K562 (cell line): ENCODE measurements at regions not wholly inside any gene's neighbourhood (a gene's known extent, or its start where the extent isn't known, plus 50 kb on each side); places are given as distances from the start of the nearest gene placed in this dataset.

Source experiments
- ELF4 ChIP-seq: fragments of 450-650 bp; formaldehyde crosslinking; IDR thresholded peaks from 2 replicates; pipeline ENCODE4 v1.4.0; 2022; ENCODE audit warnings: missing genetic modification characterization
- EP300 ChIP-seq: IDR thresholded peaks from 2 replicates; pipeline ENCODE4 v1.6.1; 2012; ENCODE audit warnings: low read length, improper control_type of control experiment
- MAZ ChIP-seq, 2 experiments: fragments of 450-650 bp in 1 of 2; sonication (generic) in 1 of 2; formaldehyde crosslinking; IDR thresholded peaks in 1 of 2; conservative IDR thresholded peaks in 1 of 2; 2 replicates each; pipeline versions ENCODE4 v1.4.0 to v1.5.0; 2020; ENCODE audit warnings: mild to moderate bottlenecking in 1 of 2, missing genetic modification reagents in 1 of 2
- POLR2A ChIP-seq: fragments of 450-650 bp; conservative IDR thresholded peaks from 2 replicates; pipeline ENCODE4 v1.6.1; 2016
- RBM22 ChIP-seq: fragments of 200-400 bp; formaldehyde crosslinking; IDR thresholded peaks from 2 replicates; pipeline ENCODE4 v1.6.1; 2018; ENCODE audit warnings: low read length, low read depth; ENCODE audit not compliant: poor library complexity, severe bottlenecking
- TAF1 ChIP-seq: IDR thresholded peaks from 2 replicates; pipeline ENCODE4 v1.6.1; 2011; ENCODE audit warnings: mild to moderate bottlenecking, low read length, moderate library complexity; ENCODE audit not compliant: insufficient read depth, control insufficient read depth, severe bottlenecking; ENCODE audit errors: extremely low read depth
- ZNF518B ChIP-seq: fragments of 250-450 bp; sonication (Bioruptor Pico); IDR thresholded peaks from 2 replicates; pipeline ENCODE4 v1.5.0; 2021; ENCODE audit warnings: mild to moderate bottlenecking, moderate library complexity
- ZNF586 ChIP-seq: fragments of 450-650 bp; formaldehyde crosslinking; conservative IDR thresholded peaks from 2 replicates; pipeline ENCODE4 v1.4.0; 2020; ENCODE audit warnings: mild to moderate bottlenecking, moderate library complexity

- TF ChIP-seq EP300 = no peak
- no peak for TF ChIP-seq POLR2A
- no peak for TF ChIP-seq RBM22
- TF ChIP-seq ZNF518B (CRISPR knock-in tag) = no peak
- TF ChIP-seq ZNF586 (CRISPR knock-in tag) = no peak
- TF ChIP-seq TAF1 = no peak
- TF ChIP-seq ELF4 (CRISPR knock-in tag) = no peak
- TF ChIP-seq MAZ (CRISPR knock-in tag; conservative IDR thresholded peaks at IDR 0.05 in 1 of 2, IDR thresholded peaks at IDR 0.05 in 1 of 2) = no peak
Observed at GRCh38 chr2:89850881-89851582, 1159.6 kb downstream of the RPIA start.
